NT2/D1 (cell line): ENCODE measurements at regions not wholly inside any gene's neighbourhood (a gene's known extent, or its start where the extent isn't known, plus 50 kb on each side); places are given as distances from the start of the nearest gene placed in this dataset.

Source experiments
- SUZ12 ChIP-seq: IDR thresholded peaks from 2 replicates; pipeline ENCODE4 v1.6.1; 2011; ENCODE audit not compliant: insufficient read length, insufficient read depth; ENCODE audit errors: extremely low read depth
- YY1 ChIP-seq: IDR thresholded peaks from 2 replicates; pipeline ENCODE4 v1.6.1; 2011; ENCODE audit not compliant: insufficient read length, insufficient read depth
- ZNF274 ChIP-seq: IDR thresholded peaks from 2 replicates; pipeline ENCODE4 v1.6.1; 2011; ENCODE audit warnings: mild to moderate bottlenecking, low read depth, low read length

DNA sequence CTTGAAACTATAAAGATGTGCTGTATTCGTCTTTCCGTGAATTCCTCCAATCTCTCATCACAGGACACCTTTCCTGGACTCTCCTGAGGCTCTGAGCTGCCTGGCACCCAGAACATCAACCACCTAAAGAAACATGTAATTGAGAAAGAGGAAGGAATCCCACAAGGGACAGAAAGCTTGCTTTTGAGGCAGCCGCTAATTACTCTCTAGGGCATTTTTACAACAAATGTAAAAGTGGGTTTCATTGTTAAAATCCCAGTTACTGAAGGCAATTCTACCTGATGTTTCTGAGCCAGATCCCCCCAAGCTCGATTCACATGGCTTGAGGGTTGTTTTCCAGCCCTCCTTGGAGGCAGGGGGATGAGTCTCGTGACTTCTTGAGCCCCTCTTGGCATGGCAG, 238.5 kb upstream of the LHX5 start:
- TF ChIP-seq SUZ12 = no peak
- TF ChIP-seq YY1 = no peak
- no peak for TF ChIP-seq ZNF274
